Stimulated activated CD4-positive, alpha-beta T cell treated with anti-CD3 and anti-CD28 coated beads, Interleukin-15, amount 100 ng/mL, for 24 hours (primary cell): ENCODE measurements at regions not wholly inside any gene's neighbourhood (a gene's known extent, or its start where the extent isn't known, plus 50 kb on each side); places are given as distances from the start of the nearest gene placed in this dataset.

Experiments used
- DNase-seq: peaks from one replicate; pipeline ENCODE4 v3.0.0-alpha.2; 2020

- no peak for DNase-seq
These were observed 247.9 kb downstream of the PTEN start for GRCh38 chr10:88111294-88111693.

- DNase-seq, result no peak
These were observed 249.8 kb downstream of the PTEN start for GRCh38 chr10:88113232-88113631.

GRCh38 chr10:88113657-88114272, 250.3 kb downstream of the PTEN start:
- no peak for DNase-seq

- DNase-seq, result peak; percentile 37
These were observed 250.9 kb downstream of the PTEN start for GRCh38 chr10:88114368-88114767.

- no peak for DNase-seq
These were observed 252.0 kb downstream of the PTEN start for GRCh38 chr10:88115407-88115806.

- DNase-seq, result no peak
These were observed 252.5 kb downstream of the PTEN start for GRCh38 chr10:88115968-88116367.

GRCh38 chr10:88116481-88116880, 253.1 kb downstream of the PTEN start:
- no peak for DNase-seq

- peak; percentile 79 for DNase-seq
These were observed 253.7 kb downstream of the PTEN start for GRCh38 chr10:88116971-88117626.

- DNase-seq, result peak; percentile 35
These were observed 254.6 kb downstream of the PTEN start for GRCh38 chr10:88117869-88118632.

GRCh38 chr10:88118729-88119128, 255.3 kb downstream of the PTEN start:
- no peak for DNase-seq

- no peak for DNase-seq
These were observed 255.7 kb downstream of the PTEN start for GRCh38 chr10:88119160-88119559.

- no peak for DNase-seq
These were observed 256.6 kb downstream of the PTEN start for GRCh38 chr10:88120075-88120474.

- DNase-seq, result no peak
These were observed 257.3 kb downstream of the PTEN start for GRCh38 chr10:88120599-88121333.

GRCh38 chr10:88121361-88121760, 257.9 kb downstream of the PTEN start:
- no peak for DNase-seq

GRCh38 chr10:88122145-88122544, 258.7 kb downstream of the PTEN start:
- DNase-seq, result no peak

GRCh38 chr10:88122576-88122975, 259.2 kb downstream of the PTEN start:
- DNase-seq, result no peak

- DNase-seq, result no peak
These were observed 262.3 kb downstream of the PTEN start for GRCh38 chr10:88125766-88126165.

GRCh38 chr10:88126699-88127098, 263.3 kb downstream of the PTEN start:
- DNase-seq, result no peak

GRCh38 chr10:88127269-88127668, 263.8 kb downstream of the PTEN start:
- DNase-seq, result no peak

GRCh38 chr10:88127766-88128165, 264.3 kb downstream of the PTEN start:
- DNase-seq, result no peak

- no peak for DNase-seq
These were observed 265.6 kb downstream of the PTEN start for GRCh38 chr10:88129013-88129412.

- DNase-seq, result no peak
These were observed 267.5 kb downstream of the PTEN start for GRCh38 chr10:88130912-88131311.

GRCh38 chr10:88131511-88132139, 268.2 kb downstream of the PTEN start:
- DNase-seq, result no peak
